ENCODE measurements at regions not wholly inside any gene's neighbourhood (a gene's known extent, or its start where the extent isn't known, plus 50 kb on each side); places are given as distances from the start of the nearest gene placed in this dataset.
A peak's percentile ranks its signal among the peaks of the same experiment; 100 is the strongest.

GRCh38 chr7:130900471-130901076 lies 166.6 kb upstream of the KLF14 start:
- H3K36me3 ChIP-seq (ENCODE audit: control insufficient read depth in 3 of 3, insufficient read depth in 3 of 3, low read length in 3 of 3): peaks cover 5 to 21% (median 11%) of the 10 kb centered on the region in 3 donors
- peak overlapping the region in 2 of 3 donors; percentile 38 to 69 for H3K9ac ChIP-seq (ENCODE audit: low read depth in 1 of 3, low read length in 3 of 3)
- no peaks in the 10 kb centered on the region for H3K27me3 ChIP-seq (ENCODE audit: control insufficient read depth in 3 of 3, insufficient read depth in 3 of 3, low read length in 3 of 3)
- H3K9me3 ChIP-seq (ENCODE audit: control insufficient read depth in 3 of 3, low read length in 3 of 3): no peaks in the 10 kb centered on the region
- no peak overlapping the region for H3K4me3 ChIP-seq (ENCODE audit: low read length in 3 of 3)
- peaks cover 85 to 95% (median 90%) of the 10 kb centered on the region in 3 donors for H3K4me1 ChIP-seq (ENCODE audit: control insufficient read depth in 3 of 3, insufficient read depth in 3 of 3, low read length in 3 of 3)
- peak overlapping the region; percentile 94 for H3K27ac ChIP-seq (ENCODE audit: low read depth, low read length)

- Histone ChIP-seq H3K27ac (ENCODE audit: low read depth, low read length) (peak overlapping the region; percentile 94), H3K4me3 (ENCODE audit: low read length in 3 of 3) (no peak overlapping the region), H3K36me3 (ENCODE audit: control insufficient read depth in 3 of 3, insufficient read depth in 3 of 3, low read length in 3 of 3) (peaks cover under 1 to 16% (median 7%) of the 10 kb centered on the region in 3 donors), H3K9ac (ENCODE audit: low read depth in 1 of 3, low read length in 3 of 3) (peak overlapping the region in 1 of 3 donors; percentile 65), H3K9me3 (ENCODE audit: control insufficient read depth in 3 of 3, low read length in 3 of 3) (no peaks in the 10 kb centered on the region), H3K27me3 (ENCODE audit: control insufficient read depth in 3 of 3, insufficient read depth in 3 of 3, low read length in 3 of 3) (no peaks in the 10 kb centered on the region), H3K4me1 (ENCODE audit: control insufficient read depth in 3 of 3, insufficient read depth in 3 of 3, low read length in 3 of 3) (peaks cover 82 to 92% (median 88%) of the 10 kb centered on the region in 3 donors)
Observed at GRCh38 chr7:130901209-130901783, 167.3 kb upstream of the KLF14 start.

GRCh38 chr7:130902755-130903357 lies 168.8 kb upstream of the KLF14 start:
- Histone ChIP-seq H3K27ac (ENCODE audit: low read depth, low read length) (peak overlapping the region; percentile 94), H3K27me3 (ENCODE audit: control insufficient read depth in 3 of 3, insufficient read depth in 3 of 3, low read length in 3 of 3) (no peaks in the 10 kb centered on the region), H3K4me3 (ENCODE audit: low read length in 3 of 3) (no peak overlapping the region), H3K36me3 (ENCODE audit: control insufficient read depth in 3 of 3, insufficient read depth in 3 of 3, low read length in 3 of 3) (peaks cover 0 to 11% (median 2%) of the 10 kb centered on the region in 3 donors), H3K9ac (ENCODE audit: low read depth in 1 of 3, low read length in 3 of 3) (peak overlapping the region in 2 of 3 donors; percentile 10 to 65), H3K4me1 (ENCODE audit: control insufficient read depth in 3 of 3, insufficient read depth in 3 of 3, low read length in 3 of 3) (peaks cover 67 to 77% (median 73%) of the 10 kb centered on the region in 3 donors), H3K9me3 (ENCODE audit: control insufficient read depth in 3 of 3, low read length in 3 of 3) (no peaks in the 10 kb centered on the region)

- H3K9me3 ChIP-seq (ENCODE audit: control insufficient read depth in 3 of 3, low read length in 3 of 3): no peaks in the 10 kb centered on the region
- H3K36me3 ChIP-seq (ENCODE audit: control insufficient read depth in 3 of 3, insufficient read depth in 3 of 3, low read length in 3 of 3): peaks cover 0 to 7% (median 0%) of the 10 kb centered on the region in 3 donors
- H3K9ac ChIP-seq (ENCODE audit: low read depth in 1 of 3, low read length in 3 of 3): peak overlapping the region in 2 of 3 donors; percentile 18 to 55
- peaks cover 62 to 72% (median 68%) of the 10 kb centered on the region in 3 donors for H3K4me1 ChIP-seq (ENCODE audit: control insufficient read depth in 3 of 3, insufficient read depth in 3 of 3, low read length in 3 of 3)
- H3K4me3 ChIP-seq (ENCODE audit: low read length in 3 of 3): no peak overlapping the region
- peak overlapping the region; percentile 94 for H3K27ac ChIP-seq (ENCODE audit: low read depth, low read length)
- H3K27me3 ChIP-seq (ENCODE audit: control insufficient read depth in 3 of 3, insufficient read depth in 3 of 3, low read length in 3 of 3): no peaks in the 10 kb centered on the region
Observed at GRCh38 chr7:130903358-130903974, 169.5 kb upstream of the KLF14 start.

GRCh38 chr7:130904031-130904757 lies 170.2 kb upstream of the KLF14 start:
- Histone ChIP-seq H3K9ac (ENCODE audit: low read depth in 1 of 3, low read length in 3 of 3) (peak overlapping the region; percentile 18 to 55 (median 37)), H3K4me1 (ENCODE audit: control insufficient read depth in 3 of 3, insufficient read depth in 3 of 3, low read length in 3 of 3) (peaks cover 58 to 67% (median 65%) of the 10 kb centered on the region in 3 donors), H3K36me3 (ENCODE audit: control insufficient read depth in 3 of 3, insufficient read depth in 3 of 3, low read length in 3 of 3) (peaks cover 0 to 7% (median 0%) of the 10 kb centered on the region in 3 donors), H3K4me3 (ENCODE audit: low read length in 3 of 3) (no peak overlapping the region), H3K27ac (ENCODE audit: low read depth, low read length) (peak overlapping the region; percentile 94), H3K27me3 (ENCODE audit: control insufficient read depth in 3 of 3, insufficient read depth in 3 of 3, low read length in 3 of 3) (no peaks in the 10 kb centered on the region), H3K9me3 (ENCODE audit: control insufficient read depth in 3 of 3, low read length in 3 of 3) (no peaks in the 10 kb centered on the region)

- Histone ChIP-seq H3K36me3 (ENCODE audit: control insufficient read depth in 3 of 3, insufficient read depth in 3 of 3, low read length in 3 of 3) (peaks cover 0 to 4% (median 0%) of the 10 kb centered on the region in 3 donors), H3K9ac (ENCODE audit: low read depth in 1 of 3, low read length in 3 of 3) (peak overlapping the region in 1 of 3 donors; percentile 55), H3K4me1 (ENCODE audit: control insufficient read depth in 3 of 3, insufficient read depth in 3 of 3, low read length in 3 of 3) (peaks cover 55 to 67% (median 59%) of the 10 kb centered on the region in 3 donors), H3K27me3 (ENCODE audit: control insufficient read depth in 3 of 3, insufficient read depth in 3 of 3, low read length in 3 of 3) (no peaks in the 10 kb centered on the region), H3K4me3 (ENCODE audit: low read length in 3 of 3) (no peak overlapping the region), H3K9me3 (ENCODE audit: control insufficient read depth in 3 of 3, low read length in 3 of 3) (no peaks in the 10 kb centered on the region), H3K27ac (ENCODE audit: low read depth, low read length) (peak overlapping the region; percentile 94)
Observed at GRCh38 chr7:130904792-130905191, 170.8 kb upstream of the KLF14 start.

- H3K27me3 ChIP-seq (ENCODE audit: control insufficient read depth in 3 of 3, insufficient read depth in 3 of 3, low read length in 3 of 3): no peaks in the 10 kb centered on the region
- H3K4me3 ChIP-seq (ENCODE audit: low read length in 3 of 3): no peak overlapping the region
- no peaks in the 10 kb centered on the region for H3K9me3 ChIP-seq (ENCODE audit: control insufficient read depth in 3 of 3, low read length in 3 of 3)
- H3K4me1 ChIP-seq (ENCODE audit: control insufficient read depth in 3 of 3, insufficient read depth in 3 of 3, low read length in 3 of 3): peaks cover 48 to 63% (median 52%) of the 10 kb centered on the region in 3 donors
- H3K36me3 ChIP-seq (ENCODE audit: control insufficient read depth in 3 of 3, insufficient read depth in 3 of 3, low read length in 3 of 3): peaks cover 0 to 3% (median 0%) of the 10 kb centered on the region in 3 donors
- H3K9ac ChIP-seq (ENCODE audit: low read depth in 1 of 3, low read length in 3 of 3): no peak overlapping the region
- peak overlapping the region; percentile 3 for H3K27ac ChIP-seq (ENCODE audit: low read depth, low read length)
Observed at GRCh38 chr7:130906575-130906974, 172.6 kb upstream of the KLF14 start.

GRCh38 chr7:130907439-130907838 lies 173.4 kb upstream of the KLF14 start:
- H3K9ac ChIP-seq (ENCODE audit: low read depth in 1 of 3, low read length in 3 of 3): no peak overlapping the region
- no peak overlapping the region for H3K27ac ChIP-seq (ENCODE audit: low read depth, low read length)
- H3K4me1 ChIP-seq (ENCODE audit: control insufficient read depth in 3 of 3, insufficient read depth in 3 of 3, low read length in 3 of 3): peaks cover 51 to 62% (median 52%) of the 10 kb centered on the region in 3 donors

GRCh38 chr7:130908345-130909160 lies 174.5 kb upstream of the KLF14 start:
- no peaks in the 10 kb centered on the region for H3K9me3 ChIP-seq (ENCODE audit: control insufficient read depth in 3 of 3, low read length in 3 of 3)
- peaks cover 0 to 3% (median 0%) of the 10 kb centered on the region in 3 donors for H3K36me3 ChIP-seq (ENCODE audit: control insufficient read depth in 3 of 3, insufficient read depth in 3 of 3, low read length in 3 of 3)
- H3K27me3 ChIP-seq (ENCODE audit: control insufficient read depth in 3 of 3, insufficient read depth in 3 of 3, low read length in 3 of 3): no peaks in the 10 kb centered on the region
- H3K9ac ChIP-seq (ENCODE audit: low read depth in 1 of 3, low read length in 3 of 3): no peak overlapping the region
- no peak overlapping the region for H3K4me3 ChIP-seq (ENCODE audit: low read length in 3 of 3)
- H3K27ac ChIP-seq (ENCODE audit: low read depth, low read length): no peak overlapping the region
- H3K4me1 ChIP-seq (ENCODE audit: control insufficient read depth in 3 of 3, insufficient read depth in 3 of 3, low read length in 3 of 3): peaks cover 48 to 62% (median 51%) of the 10 kb centered on the region in 3 donors

More at GRCh38 chr7:130907439-130907838, 173.4 kb upstream of the KLF14 start:
- Histone ChIP-seq H3K27me3 (ENCODE audit: control insufficient read depth in 3 of 3, insufficient read depth in 3 of 3, low read length in 3 of 3) (no peaks in the 10 kb centered on the region), H3K9me3 (ENCODE audit: control insufficient read depth in 3 of 3, low read length in 3 of 3) (no peaks in the 10 kb centered on the region), H3K36me3 (ENCODE audit: control insufficient read depth in 3 of 3, insufficient read depth in 3 of 3, low read length in 3 of 3) (peaks cover 0 to 3% (median 0%) of the 10 kb centered on the region in 3 donors), H3K4me3 (ENCODE audit: low read length in 3 of 3) (no peak overlapping the region)
